HCT116 (cell line): ENCODE measurements at regions not wholly inside any gene's neighbourhood (a gene's known extent, or its start where the extent isn't known, plus 50 kb on each side); places are given as distances from the start of the nearest gene placed in this dataset.

ENCODE experiments used
- ATAC-seq: fragments of 200-7000 bp; cut with Tn5 transposase; 2 replicates; pipeline ENCODE4 v1.9.1; 2020; ENCODE audit warnings: mild to moderate bottlenecking, moderate library complexity
- BruUV-seq: library from RNA; stranded (reverse); fragments of 400-500 nt; replicated peaks from 2 replicates; lab custom pipeline; 2021; lab: Mats Ljungman, UMichigan
- CTCF ChIA-PET: fragments of 300-600 bp; sonication (Branson Sonifier 250); formaldehyde crosslinking; loops from one replicate; lab custom pipeline; 2021; ENCODE audit warnings: antibody characterized with exemption; lab: Charles Lee
- POLR2A ChIA-PET: fragments of 300-600, 350-600 bp; sonication (Branson Sonifier 250); formaldehyde crosslinking; loops from one replicate; lab custom pipeline; 2021; ENCODE audit warnings: antibody characterized with exemption; lab: Charles Lee
- RAD21 ChIA-PET, 2 experiments: fragments of 300-600 bp; sonication (Branson Sonifier 250); formaldehyde crosslinking; loops; one replicate each; lab custom pipeline; 2023; ENCODE audit warnings: low total read pairs in 2 of 2; ENCODE audit not compliant: uncharacterized antibody in 2 of 2, unreplicated experiment in 2 of 2, low non-redundant PET in 1 of 2; lab: Charles Lee
- DNase-seq: peaks from one replicate; pipeline ENCODE4 v3.0.0-alpha.2; 2010; ENCODE audit warnings: low read depth, low spot score
- H2AFZ ChIP-seq: fragments of 200-600 bp; shearing (Covaris generic), sonication (generic); 2 replicates; pipeline ENCODE4 v1.6.1; 2017; ENCODE audit warnings: low read depth, mixed run types, mixed read lengths, antibody characterized with exemption, low read length; ENCODE audit not compliant: poor library complexity, severe bottlenecking
- H3K27ac ChIP-seq: 2 replicates; pipeline ENCODE4 v1.5.1; 2012; ENCODE audit warnings: low read depth, low read length
- H3K27me3 ChIP-seq: fragments of 200-600 bp; sonication (generic); 2 replicates; pipeline ENCODE4 v1.6.1; 2016; ENCODE audit warnings: mixed run types, low read length, mixed read lengths; ENCODE audit not compliant: insufficient read depth
- H3K36me3 ChIP-seq, 2 experiments: fragments of 200-500 bp in 1 of 2; fragments of 200-600 bp in 1 of 2; sonication (Bioruptor generic) in 1 of 2; sonication (generic) in 1 of 2; 2 replicates each; pipeline versions ENCODE4 v1.5.1 to v1.6.1; 2014 to 2016; ENCODE audit warnings: low read length in 2 of 2, inconsistent platforms in 1 of 2, mixed read lengths in 1 of 2, mixed run types in 1 of 2; ENCODE audit not compliant: insufficient read depth in 2 of 2, control insufficient read depth in 1 of 2
- H3K4me1 ChIP-seq, 2 experiments: fragments of 200-600 bp in 1 of 2; sonication (generic) in 1 of 2; 2 replicates each; pipeline versions ENCODE4 v1.5.1 to v1.6.1; 2012 to 2017; ENCODE audit warnings: low read length in 2 of 2, inconsistent platforms in 1 of 2, mild to moderate bottlenecking in 1 of 2, mixed read lengths in 1 of 2, mixed run types in 1 of 2, moderate library complexity in 1 of 2; ENCODE audit not compliant: insufficient read depth in 2 of 2, control insufficient read depth in 1 of 2
- H3K4me2 ChIP-seq: fragments of 200-600 bp; sonication (generic); 2 replicates; pipeline ENCODE4 v1.6.1; 2017; ENCODE audit warnings: mixed run types, low read length, mixed read lengths
- H3K4me3 ChIP-seq, 2 experiments: fragments of 200-600 bp in 1 of 2; sonication (generic) in 1 of 2; replicated peaks in 1 of 2; 2 replicates each; pipeline ENCODE4 v1.5.1; 2011 to 2016; ENCODE audit warnings: low read length in 2 of 2, control low read depth in 1 of 2, low read depth in 1 of 2, mild to moderate bottlenecking in 1 of 2, mixed read lengths in 1 of 2, mixed run types in 1 of 2
- H3K79me2 ChIP-seq: fragments of 200-600 bp; sonication (generic); 2 replicates; pipeline ENCODE4 v1.6.1; 2017; ENCODE audit warnings: mild to moderate bottlenecking, mixed run types, low read length, moderate library complexity, mixed read lengths; ENCODE audit not compliant: insufficient read depth
- H3K9ac ChIP-seq: fragments of 200-600 bp; sonication (generic); 2 replicates; pipeline ENCODE4 v1.6.1; 2016; ENCODE audit warnings: low read length, mixed read lengths
- H3K9me2 ChIP-seq: fragments of 200-600 bp; sonication (generic), shearing (Covaris generic); 2 replicates; pipeline ENCODE4 v1.6.1; 2017; ENCODE audit warnings: mixed run types, mild to moderate bottlenecking, moderate library complexity; ENCODE audit not compliant: insufficient read depth
- H3K9me3 ChIP-seq, 2 experiments: fragments of 200-500 bp in 1 of 2; fragments of 200-600 bp in 1 of 2; sonication (Bioruptor generic) in 1 of 2; sonication (generic) in 1 of 2; 2 replicates each; pipeline ENCODE4 v1.6.1; 2014 to 2017; ENCODE audit warnings: low read length in 2 of 2, mixed read lengths in 2 of 2, inconsistent platforms in 1 of 2, low read depth in 1 of 2, mild to moderate bottlenecking in 1 of 2, mixed run types in 1 of 2, moderate library complexity in 1 of 2; ENCODE audit not compliant: control insufficient read depth in 1 of 2, insufficient read depth in 1 of 2
- H4K20me1 ChIP-seq: fragments of 200-600 bp; sonication (generic), shearing (Covaris generic); 2 replicates; pipeline ENCODE4 v1.6.1; 2017; ENCODE audit warnings: mixed run types, mild to moderate bottlenecking, moderate library complexity; ENCODE audit not compliant: insufficient read depth
- ATF3 ChIP-seq: IDR thresholded peaks from 2 replicates; pipeline ENCODE4 v1.6.1; 2012
- CEBPB ChIP-seq: IDR thresholded peaks from 2 replicates; pipeline ENCODE4 v1.6.1; 2012; ENCODE audit warnings: low read depth
- ELF1 ChIP-seq: IDR thresholded peaks from 2 replicates; pipeline ENCODE4 v1.6.1; 2012; ENCODE audit warnings: low read depth, borderline replicate concordance
- JUND ChIP-seq: IDR thresholded peaks from 2 replicates; pipeline ENCODE4 v1.6.1; 2012
- MAX ChIP-seq: IDR thresholded peaks from 2 replicates; pipeline ENCODE4 v1.6.1; 2012
- RAD21 ChIP-seq: IDR thresholded peaks from 2 replicates; pipeline ENCODE4 v1.6.1; 2012; ENCODE audit warnings: low read depth, mild to moderate bottlenecking
- REST ChIP-seq: IDR thresholded peaks from 2 replicates; pipeline ENCODE4 v1.6.1; 2012; ENCODE audit warnings: low read depth
- SIN3A ChIP-seq: IDR thresholded peaks from 2 replicates; pipeline ENCODE4 v1.6.1; 2012; ENCODE audit warnings: low read depth
- ZFX ChIP-seq: fragments of 450-650 bp; IDR thresholded peaks from 2 replicates; pipeline ENCODE4 v1.6.1; 2017
- intact Hi-C: fragments of 100-400 bp; cut with micrococcal nuclease; formaldehyde crosslinking; loops from 2 replicates; pipeline ENCODE4 v1.10.0; 2022

GRCh38 chr12:56839489-56839848, 76.3 kb downstream of the HSD17B6 start:
- H3K4me1 ChIP-seq: peaks cover 0 to 13% of the 10 kb centered on the region in 2 experiments; a peak in 1 of 4 replicates
- no peaks in the 10 kb centered on the region for H3K36me3 ChIP-seq
- no peak overlapping the region for H3K4me2 ChIP-seq
- no peak for DNase-seq
- no peak overlapping the region for H3K9ac ChIP-seq
- H3K9me2 ChIP-seq: no peaks in the 10 kb centered on the region
- CTCF ChIA-PET: interaction anchor here (0.7 to 2.5 kb wide), 7 partner anchors 13 to 273 kb away, joined by 3 to 36 read pairs (median 5); a partner anchor contains a TSS
- no peak for TF ChIP-seq RAD21
- TF ChIP-seq CEBPB: no peak
- no peak for TF ChIP-seq ELF1
- TF ChIP-seq SIN3A: no peak
- no peak for TF ChIP-seq MAX
- no peak for TF ChIP-seq ZFX
- TF ChIP-seq ATF3: no peak
- no peak for TF ChIP-seq REST
- TF ChIP-seq JUND: no peak
- no peaks in the 10 kb centered on the region for H3K9me3 ChIP-seq
- intact Hi-C loops: no loop called here
- RAD21 ChIA-PET: interaction anchor here (1.0 to 1.3 kb wide), 5 partner anchors 146 to 162 kb away, joined by 3 to 7 read pairs (median 4); no protein-coding TSS in a partner anchor
- no TSS peak for BruUV-seq
- no peaks in the 10 kb centered on the region for H3K27me3 ChIP-seq
- H2AFZ ChIP-seq: no peak overlapping the region
- ATAC-seq: no peak
- H4K20me1 ChIP-seq: no peaks in the 10 kb centered on the region
- H3K27ac ChIP-seq: no peak overlapping the region
- no peaks in the 10 kb centered on the region for H3K79me2 ChIP-seq
- H3K4me3 ChIP-seq: no peak overlapping the region
- POLR2A ChIA-PET: no interaction called here
